ENCODE measurements at regions not wholly inside any gene's neighbourhood (a gene's known extent, or its start where the extent isn't known, plus 50 kb on each side); places are given as distances from the start of the nearest gene placed in this dataset.

GRCh38 chr18:39748727-39749126, 2183.1 kb upstream of the CELF4 start:
- TF ChIP-seq CTCF (IDR thresholded peaks at IDR 0.05): no peak
- no peak for TF ChIP-seq EZH2 (IDR thresholded peaks at IDR 0.05)
- TF ChIP-seq EZH2phosphoT487 (IDR thresholded peaks at IDR 0.05): no peak
